ENCODE measurements at regions not wholly inside any gene's neighbourhood (a gene's known extent, or its start where the extent isn't known, plus 50 kb on each side); places are given as distances from the start of the nearest gene placed in this dataset.

GRCh38 chr15:70490148-70490837, 273.1 kb downstream of the UACA start:
- Histone ChIP-seq H3K4me1 (ENCODE audit: control insufficient read depth in 3 of 3, insufficient read depth in 3 of 3, low read length in 3 of 3) (peaks cover 3 to 18% (median 3%) of the 10 kb centered on the region in 3 donors), H3K27me3 (ENCODE audit: control insufficient read depth in 3 of 3, insufficient read depth in 3 of 3, low read length in 3 of 3) (peaks cover 0 to 2% (median 0%) of the 10 kb centered on the region in 3 donors), H3K9ac (ENCODE audit: low read depth in 1 of 3, low read length in 3 of 3) (no peak overlapping the region), H3K9me3 (ENCODE audit: control insufficient read depth in 3 of 3, low read length in 3 of 3) (no peaks in the 10 kb centered on the region), H3K36me3 (ENCODE audit: control insufficient read depth in 3 of 3, insufficient read depth in 3 of 3, low read length in 3 of 3) (no peaks in the 10 kb centered on the region), H3K4me3 (ENCODE audit: low read length in 3 of 3) (no peak overlapping the region), H3K27ac (ENCODE audit: low read depth, low read length) (no peak overlapping the region)

- Histone ChIP-seq H3K9me3 (ENCODE audit: control insufficient read depth in 3 of 3, low read length in 3 of 3) (no peaks in the 10 kb centered on the region), H3K36me3 (ENCODE audit: control insufficient read depth in 3 of 3, insufficient read depth in 3 of 3, low read length in 3 of 3) (no peaks in the 10 kb centered on the region), H3K27ac (ENCODE audit: low read depth, low read length) (no peak overlapping the region), H3K4me3 (ENCODE audit: low read length in 3 of 3) (no peak overlapping the region), H3K9ac (ENCODE audit: low read depth in 1 of 3, low read length in 3 of 3) (no peak overlapping the region), H3K27me3 (ENCODE audit: control insufficient read depth in 3 of 3, insufficient read depth in 3 of 3, low read length in 3 of 3) (peaks cover 0 to 2% (median 0%) of the 10 kb centered on the region in 3 donors), H3K4me1 (ENCODE audit: control insufficient read depth in 3 of 3, insufficient read depth in 3 of 3, low read length in 3 of 3) (peaks cover 3 to 18% (median 3%) of the 10 kb centered on the region in 3 donors)
Observed at GRCh38 chr15:70488941-70489848, 274.2 kb downstream of the UACA start.

- H3K36me3 ChIP-seq (ENCODE audit: control insufficient read depth in 3 of 3, insufficient read depth in 3 of 3, low read length in 3 of 3) = no peaks in the 10 kb centered on the region
- H3K27ac ChIP-seq (ENCODE audit: low read depth, low read length) = no peak overlapping the region
- H3K4me1 ChIP-seq (ENCODE audit: control insufficient read depth in 3 of 3, insufficient read depth in 3 of 3, low read length in 3 of 3) = peaks cover 3 to 15% (median 3%) of the 10 kb centered on the region in 3 donors
Observed at GRCh38 chr15:70488002-70488605, 275.3 kb downstream of the UACA start.

GRCh38 chr15:70487387-70487740, 276.0 kb downstream of the UACA start:
- Histone ChIP-seq H3K36me3 (ENCODE audit: control insufficient read depth in 3 of 3, insufficient read depth in 3 of 3, low read length in 3 of 3) (no peaks in the 10 kb centered on the region), H3K9ac (ENCODE audit: low read depth in 1 of 3, low read length in 3 of 3) (no peak overlapping the region), H3K9me3 (ENCODE audit: control insufficient read depth in 3 of 3, low read length in 3 of 3) (no peaks in the 10 kb centered on the region), H3K4me3 (ENCODE audit: low read length in 3 of 3) (no peak overlapping the region), H3K27me3 (ENCODE audit: control insufficient read depth in 3 of 3, insufficient read depth in 3 of 3, low read length in 3 of 3) (peaks cover 0 to 2% (median 0%) of the 10 kb centered on the region in 3 donors), H3K27ac (ENCODE audit: low read depth, low read length) (no peak overlapping the region), H3K4me1 (ENCODE audit: control insufficient read depth in 3 of 3, insufficient read depth in 3 of 3, low read length in 3 of 3) (peaks cover 3 to 12% (median 3%) of the 10 kb centered on the region in 3 donors)

More at GRCh38 chr15:70488002-70488605, 275.3 kb downstream of the UACA start:
- no peak overlapping the region for H3K4me3 ChIP-seq (ENCODE audit: low read length in 3 of 3)
- H3K9ac ChIP-seq (ENCODE audit: low read depth in 1 of 3, low read length in 3 of 3) = no peak overlapping the region
- no peaks in the 10 kb centered on the region for H3K9me3 ChIP-seq (ENCODE audit: control insufficient read depth in 3 of 3, low read length in 3 of 3)
- H3K27me3 ChIP-seq (ENCODE audit: control insufficient read depth in 3 of 3, insufficient read depth in 3 of 3, low read length in 3 of 3) = peaks cover 0 to 2% (median 0%) of the 10 kb centered on the region in 3 donors

GRCh38 chr15:70486451-70487386, 276.6 kb downstream of the UACA start:
- Histone ChIP-seq H3K4me1 (ENCODE audit: control insufficient read depth in 3 of 3, insufficient read depth in 3 of 3, low read length in 3 of 3) (peaks cover 3 to 12% (median 3%) of the 10 kb centered on the region in 3 donors), H3K9ac (ENCODE audit: low read depth in 1 of 3, low read length in 3 of 3) (no peak overlapping the region), H3K36me3 (ENCODE audit: control insufficient read depth in 3 of 3, insufficient read depth in 3 of 3, low read length in 3 of 3) (no peaks in the 10 kb centered on the region), H3K27ac (ENCODE audit: low read depth, low read length) (no peak overlapping the region), H3K27me3 (ENCODE audit: control insufficient read depth in 3 of 3, insufficient read depth in 3 of 3, low read length in 3 of 3) (peaks cover 0 to 2% (median 0%) of the 10 kb centered on the region in 3 donors), H3K9me3 (ENCODE audit: control insufficient read depth in 3 of 3, low read length in 3 of 3) (no peaks in the 10 kb centered on the region), H3K4me3 (ENCODE audit: low read length in 3 of 3) (no peak overlapping the region)

- peaks cover 0 to 7% (median 3%) of the 10 kb centered on the region in 3 donors for H3K4me1 ChIP-seq (ENCODE audit: control insufficient read depth in 3 of 3, insufficient read depth in 3 of 3, low read length in 3 of 3)
- H3K36me3 ChIP-seq (ENCODE audit: control insufficient read depth in 3 of 3, insufficient read depth in 3 of 3, low read length in 3 of 3) = no peaks in the 10 kb centered on the region
- H3K4me3 ChIP-seq (ENCODE audit: low read length in 3 of 3) = no peak overlapping the region
- peaks cover 0 to 2% (median 0%) of the 10 kb centered on the region in 3 donors for H3K27me3 ChIP-seq (ENCODE audit: control insufficient read depth in 3 of 3, insufficient read depth in 3 of 3, low read length in 3 of 3)
- no peaks in the 10 kb centered on the region for H3K9me3 ChIP-seq (ENCODE audit: control insufficient read depth in 3 of 3, low read length in 3 of 3)
- H3K9ac ChIP-seq (ENCODE audit: low read depth in 1 of 3, low read length in 3 of 3) = no peak overlapping the region
- no peak overlapping the region for H3K27ac ChIP-seq (ENCODE audit: low read depth, low read length)
Observed at GRCh38 chr15:70486012-70486411, 277.3 kb downstream of the UACA start.

GRCh38 chr15:70484993-70485392, 278.4 kb downstream of the UACA start:
- Histone ChIP-seq H3K4me1 (ENCODE audit: control insufficient read depth in 3 of 3, insufficient read depth in 3 of 3, low read length in 3 of 3) (peaks cover 0 to 7% (median 3%) of the 10 kb centered on the region in 3 donors), H3K36me3 (ENCODE audit: control insufficient read depth in 3 of 3, insufficient read depth in 3 of 3, low read length in 3 of 3) (no peaks in the 10 kb centered on the region), H3K27ac (ENCODE audit: low read depth, low read length) (no peak overlapping the region), H3K27me3 (ENCODE audit: control insufficient read depth in 3 of 3, insufficient read depth in 3 of 3, low read length in 3 of 3) (no peaks in the 10 kb centered on the region), H3K9me3 (ENCODE audit: control insufficient read depth in 3 of 3, low read length in 3 of 3) (no peaks in the 10 kb centered on the region), H3K4me3 (ENCODE audit: low read length in 3 of 3) (no peak overlapping the region), H3K9ac (ENCODE audit: low read depth in 1 of 3, low read length in 3 of 3) (no peak overlapping the region)

- H3K4me3 ChIP-seq (ENCODE audit: low read length in 3 of 3) = no peak overlapping the region
- no peaks in the 10 kb centered on the region for H3K36me3 ChIP-seq (ENCODE audit: control insufficient read depth in 3 of 3, insufficient read depth in 3 of 3, low read length in 3 of 3)
- no peak overlapping the region for H3K27ac ChIP-seq (ENCODE audit: low read depth, low read length)
- peaks cover 0 to 7% (median 3%) of the 10 kb centered on the region in 3 donors for H3K4me1 ChIP-seq (ENCODE audit: control insufficient read depth in 3 of 3, insufficient read depth in 3 of 3, low read length in 3 of 3)
- H3K27me3 ChIP-seq (ENCODE audit: control insufficient read depth in 3 of 3, insufficient read depth in 3 of 3, low read length in 3 of 3) = peaks cover 0 to 1% (median 0%) of the 10 kb centered on the region in 3 donors
- no peak overlapping the region for H3K9ac ChIP-seq (ENCODE audit: low read depth in 1 of 3, low read length in 3 of 3)
- no peaks in the 10 kb centered on the region for H3K9me3 ChIP-seq (ENCODE audit: control insufficient read depth in 3 of 3, low read length in 3 of 3)
Observed at GRCh38 chr15:70483513-70483912, 279.8 kb downstream of the UACA start.

- Histone ChIP-seq H3K27me3 (ENCODE audit: control insufficient read depth in 3 of 3, insufficient read depth in 3 of 3, low read length in 3 of 3) (peaks cover 0 to 3% (median 0%) of the 10 kb centered on the region in 3 donors), H3K27ac (ENCODE audit: low read depth, low read length) (no peak overlapping the region), H3K4me1 (ENCODE audit: control insufficient read depth in 3 of 3, insufficient read depth in 3 of 3, low read length in 3 of 3) (peaks cover 1 to 5% (median 3%) of the 10 kb centered on the region in 3 donors), H3K9ac (ENCODE audit: low read depth in 1 of 3, low read length in 3 of 3) (no peak overlapping the region), H3K4me3 (ENCODE audit: low read length in 3 of 3) (no peak overlapping the region), H3K9me3 (ENCODE audit: control insufficient read depth in 3 of 3, low read length in 3 of 3) (no peaks in the 10 kb centered on the region), H3K36me3 (ENCODE audit: control insufficient read depth in 3 of 3, insufficient read depth in 3 of 3, low read length in 3 of 3) (no peaks in the 10 kb centered on the region)
Observed at GRCh38 chr15:70480196-70480856, 283.0 kb downstream of the UACA start.

Data from skeletal muscle tissue (tissue), 3 donors.